GM12864 (cell line): ENCODE measurements at regions not wholly inside any gene's neighbourhood (a gene's known extent, or its start where the extent isn't known, plus 50 kb on each side); places are given as distances from the start of the nearest gene placed in this dataset.

Source experiments
- DNase-seq: peaks from one replicate; pipeline ENCODE4 v3.0.0-alpha.2; 2011; ENCODE audit warnings: low read depth
- H3K4me3 ChIP-seq: 2 replicates; pipeline ENCODE4 v1.5.1; 2011; ENCODE audit warnings: mild to moderate bottlenecking, low read depth, low read length, control low read depth
- CTCF ChIP-seq: IDR thresholded peaks from 2 replicates; pipeline ENCODE4 v1.5.1; 2011; ENCODE audit warnings: low read depth, mild to moderate bottlenecking, moderate library complexity, low read length, control low read depth, inconsistent platforms; ENCODE audit errors: missing control alignments

GRCh38 chr5:4114452-4114851 lies 518.8 kb downstream of the IRX1 start:
- no peak for TF ChIP-seq CTCF
- H3K4me3 ChIP-seq = no peak overlapping the region
- DNase-seq = no peak

GRCh38 chr5:4116834-4117233 lies 521.2 kb downstream of the IRX1 start:
- DNase-seq = no peak
- H3K4me3 ChIP-seq = no peak overlapping the region
- no peak for TF ChIP-seq CTCF

GRCh38 chr5:4124221-4124970 lies 528.8 kb downstream of the IRX1 start:
- DNase-seq = no peak
- H3K4me3 ChIP-seq = no peak overlapping the region
- TF ChIP-seq CTCF = no peak

GRCh38 chr5:4128994-4129393 lies 533.4 kb downstream of the IRX1 start:
- no peak for DNase-seq
- no peak overlapping the region for H3K4me3 ChIP-seq
- TF ChIP-seq CTCF = no peak

GRCh38 chr5:4129523-4129922 lies 533.9 kb downstream of the IRX1 start:
- TF ChIP-seq CTCF = no peak
- DNase-seq = no peak
- no peak overlapping the region for H3K4me3 ChIP-seq

GRCh38 chr5:4130819-4131218 lies 535.2 kb downstream of the IRX1 start:
- H3K4me3 ChIP-seq = no peak overlapping the region
- no peak for TF ChIP-seq CTCF

GRCh38 chr5:4137781-4138180 lies 542.1 kb downstream of the IRX1 start:
- H3K4me3 ChIP-seq = no peak overlapping the region
- no peak for DNase-seq
- no peak for TF ChIP-seq CTCF

More at GRCh38 chr5:4130819-4131218, 535.2 kb downstream of the IRX1 start:
- no peak for DNase-seq
